GM13976 (cell line): ENCODE measurements at regions not wholly inside any gene's neighbourhood (a gene's known extent, or its start where the extent isn't known, plus 50 kb on each side); places are given as distances from the start of the nearest gene placed in this dataset.
"Not testable (repeated sequence)": the region's sequence is repeated elsewhere in the genome, so short reads cannot be mapped to it uniquely, and the experiment has no call there.

Experiments
- DNase-seq: peaks from one replicate; pipeline ENCODE4 v3.0.0; 2012; ENCODE audit warnings: low spot score
- CTCF ChIP-seq: IDR thresholded peaks from 2 replicates; pipeline ENCODE4 v1.5.1; 2012; ENCODE audit warnings: borderline replicate concordance, mild to moderate bottlenecking; ENCODE audit not compliant: insufficient read depth; ENCODE audit errors: extremely low read depth, missing control alignments, control extremely low read depth
- in situ Hi-C: fragments of 300-500 bp; cut with MboI; formaldehyde crosslinking; loops from one replicate; pipeline ENCODE4 v1.12.0; 2022; ENCODE audit warnings: low sequenced_read_pairs, mixed read lengths, inconsistent platforms; ENCODE audit not compliant: unreplicated experiment

- in situ Hi-C loops: no loop called here
- no peak for TF ChIP-seq CTCF
- no peak for DNase-seq
Observed at GRCh38 chr20:56755201-56755600, 126.1 kb downstream of the TFAP2C start.

GRCh38 chr20:56756658-56757057, 127.6 kb downstream of the TFAP2C start:
- in situ Hi-C loops, DNase-seq: not testable (repeated sequence)

- in situ Hi-C loops: no loop called here
- no peak for DNase-seq
- TF ChIP-seq CTCF: no peak
Observed at GRCh38 chr20:56758706-56759105, 129.6 kb downstream of the TFAP2C start.

- DNase-seq: no peak
- no peak for TF ChIP-seq CTCF
- in situ Hi-C loops: no loop called here
Observed at GRCh38 chr20:56759741-56760278, 130.7 kb downstream of the TFAP2C start.

- TF ChIP-seq CTCF: no peak
- in situ Hi-C loops: no loop called here
- no peak for DNase-seq
Observed at GRCh38 chr20:56760610-56761009, 131.5 kb downstream of the TFAP2C start.

- no peak for DNase-seq
- in situ Hi-C loops: no loop called here
- TF ChIP-seq CTCF: no peak
Observed at GRCh38 chr20:56761393-56761792, 132.3 kb downstream of the TFAP2C start.

GRCh38 chr20:56762401-56762800, 133.3 kb downstream of the TFAP2C start:
- in situ Hi-C loops: no loop called here
- no peak for TF ChIP-seq CTCF
- no peak for DNase-seq
